NB4 (cell line): ENCODE measurements at regions not wholly inside any gene's neighbourhood (a gene's known extent, or its start where the extent isn't known, plus 50 kb on each side); places are given as distances from the start of the nearest gene placed in this dataset.

Experiments
- MYC ChIP-seq: IDR thresholded peaks from 2 replicates; pipeline ENCODE4 v1.6.1; 2011; ENCODE audit warnings: low read depth, low read length
- POLR2A ChIP-seq: IDR thresholded peaks from 2 replicates; pipeline ENCODE4 v1.6.1; 2011; ENCODE audit warnings: mild to moderate bottlenecking; ENCODE audit not compliant: insufficient read length; ENCODE audit errors: extremely low read depth
- TF ChIP-seq, protein P1 (sequence below): IDR thresholded peaks from one replicate; pipeline ENCODE4 v1.5.1; 2012; ENCODE audit warnings: low read depth, low read length

DNA sequence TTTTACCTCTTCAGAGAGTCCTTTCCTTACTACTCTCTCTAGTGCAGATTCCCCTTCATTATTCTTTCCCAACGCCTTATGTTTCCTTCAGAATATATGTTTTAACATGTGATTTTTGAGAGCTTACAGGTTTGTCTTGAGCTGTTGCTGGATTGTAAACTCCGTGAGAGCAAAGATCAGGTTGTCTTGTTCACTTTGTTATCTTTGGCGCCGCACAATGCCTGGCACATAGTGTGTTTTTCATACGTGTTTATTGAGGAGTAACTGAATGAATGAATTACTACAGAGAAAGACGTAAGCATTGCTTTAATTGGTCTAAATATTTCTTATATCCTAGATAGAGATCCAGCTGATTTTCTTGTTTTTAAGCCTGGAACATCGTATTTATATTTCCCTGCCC lies 80.5 kb upstream of the SLC4A4 start:
- no peak for TF ChIP-seq POLR2A
- TF ChIP-seq, protein P1, sequence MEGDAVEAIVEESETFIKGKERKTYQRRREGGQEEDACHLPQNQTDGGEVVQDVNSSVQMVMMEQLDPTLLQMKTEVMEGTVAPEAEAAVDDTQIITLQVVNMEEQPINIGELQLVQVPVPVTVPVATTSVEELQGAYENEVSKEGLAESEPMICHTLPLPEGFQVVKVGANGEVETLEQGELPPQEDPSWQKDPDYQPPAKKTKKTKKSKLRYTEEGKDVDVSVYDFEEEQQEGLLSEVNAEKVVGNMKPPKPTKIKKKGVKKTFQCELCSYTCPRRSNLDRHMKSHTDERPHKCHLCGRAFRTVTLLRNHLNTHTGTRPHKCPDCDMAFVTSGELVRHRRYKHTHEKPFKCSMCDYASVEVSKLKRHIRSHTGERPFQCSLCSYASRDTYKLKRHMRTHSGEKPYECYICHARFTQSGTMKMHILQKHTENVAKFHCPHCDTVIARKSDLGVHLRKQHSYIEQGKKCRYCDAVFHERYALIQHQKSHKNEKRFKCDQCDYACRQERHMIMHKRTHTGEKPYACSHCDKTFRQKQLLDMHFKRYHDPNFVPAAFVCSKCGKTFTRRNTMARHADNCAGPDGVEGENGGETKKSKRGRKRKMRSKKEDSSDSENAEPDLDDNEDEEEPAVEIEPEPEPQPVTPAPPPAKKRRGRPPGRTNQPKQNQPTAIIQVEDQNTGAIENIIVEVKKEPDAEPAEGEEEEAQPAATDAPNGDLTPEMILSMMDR = no peak
- no peak for TF ChIP-seq MYC
